ENCODE measurements at regions not wholly inside any gene's neighbourhood (a gene's known extent, or its start where the extent isn't known, plus 50 kb on each side); places are given as distances from the start of the nearest gene placed in this dataset.

- H3K4me3 ChIP-seq (replicated peaks in 1 of 3; ENCODE audit: low read depth in 2 of 3, low read length in 3 of 3), result no peak overlapping the region
- no peak overlapping the region for H3K4me2 ChIP-seq (replicated peaks; ENCODE audit: extremely low read depth, low read length, poor library complexity, severe bottlenecking)
- no peaks in the 10 kb centered on the region for H3K27me3 ChIP-seq (ENCODE audit: control insufficient read depth in 2 of 2, insufficient read depth in 2 of 2, low read length in 2 of 2)
- H3K4me1 ChIP-seq (ENCODE audit: control insufficient read depth in 1 of 2, insufficient read depth in 2 of 2, low read length in 2 of 2), result no peaks in the 10 kb centered on the region
- WGBS (ENCODE audit: insufficient coverage), result 3% methylated on average over 5 of the region's 7 CpGs
- H3K36me3 Mint-ChIP-seq, result no peaks in the 10 kb centered on the region
- H2AFZ ChIP-seq (ENCODE audit: insufficient read depth, low read depth, low read length, poor library complexity, severe bottlenecking), result no peak overlapping the region
- no peak for TF ChIP-seq CTCF (IDR thresholded peaks at IDR 0.05)
- H3K9me3 Mint-ChIP-seq, result peaks cover 0 to 3% (median 0%) of the 10 kb centered on the region in 7 donors
- peaks cover 0 to 4% (median 0%) of the 10 kb centered on the region in 3 donors for H3K27me3 Mint-ChIP-seq (ENCODE audit: low read depth in 3 of 3)
- H3K4me3 Mint-ChIP-seq, result no peak overlapping the region
- no peaks in the 10 kb centered on the region for H4K20me1 ChIP-seq (ENCODE audit: insufficient read depth, low read length)
- no peak overlapping the region for H3K9ac ChIP-seq (ENCODE audit: insufficient read depth, low read length, poor library complexity, severe bottlenecking)
- H3K4me1 Mint-ChIP-seq, result no peaks in the 10 kb centered on the region
- no peaks in the 10 kb centered on the region for H3K79me2 ChIP-seq (ENCODE audit: insufficient read depth, low read length)
- DNase-seq, result no peak
- H3K9me3 ChIP-seq (replicated peaks in 1 of 2; ENCODE audit: control insufficient read depth in 1 of 2, insufficient read depth in 1 of 2, low read length in 2 of 2), result no peaks in the 10 kb centered on the region
- intact Hi-C loops (cut with micrococcal nuclease), result no loop called here
- no peak overlapping the region for H3K27ac ChIP-seq (ENCODE audit: low read depth in 1 of 2, low read length in 2 of 2)
- H3K27ac Mint-ChIP-seq, result no peak overlapping the region
- no peaks in the 10 kb centered on the region for H3K36me3 ChIP-seq (replicated peaks in 1 of 2; ENCODE audit: control insufficient read depth in 1 of 2, insufficient read depth in 2 of 2, low read length in 2 of 2)
Observed at GRCh38 chr10:84933402-84933801, 605.0 kb downstream of the CCSER2 start.

DNA sequence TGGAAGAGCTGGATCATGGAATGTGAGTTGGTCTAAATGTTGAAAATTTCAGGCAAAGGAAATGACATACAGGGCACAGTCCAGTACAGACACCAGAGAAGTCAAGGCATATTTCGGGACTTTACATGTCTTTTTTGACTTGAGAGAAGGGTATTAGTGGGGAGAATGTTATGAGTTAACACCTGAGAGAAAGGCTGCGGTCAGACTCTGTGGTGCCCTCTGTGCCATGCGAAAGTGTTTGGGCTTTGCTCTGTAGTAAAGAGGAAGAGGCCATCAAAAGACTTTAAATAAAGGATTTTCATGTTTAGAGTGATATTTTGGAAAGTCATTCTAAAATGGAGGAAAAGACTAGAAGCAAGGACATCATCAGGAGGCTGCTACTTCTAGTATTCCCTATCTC, 607.4 kb downstream of the CCSER2 start:
- 94% methylated on average over 2 of the region's 3 CpGs for WGBS (ENCODE audit: insufficient coverage)
- Histone ChIP-seq H3K36me3 (replicated peaks in 1 of 2; ENCODE audit: control insufficient read depth in 1 of 2, insufficient read depth in 2 of 2, low read length in 2 of 2) (no peaks in the 10 kb centered on the region), H3K9me3 (replicated peaks in 1 of 2; ENCODE audit: control insufficient read depth in 1 of 2, insufficient read depth in 1 of 2, low read length in 2 of 2) (no peaks in the 10 kb centered on the region), H3K9ac (ENCODE audit: insufficient read depth, low read length, poor library complexity, severe bottlenecking) (no peak overlapping the region), H3K79me2 (ENCODE audit: insufficient read depth, low read length) (no peaks in the 10 kb centered on the region), H3K4me1 (ENCODE audit: control insufficient read depth in 1 of 2, insufficient read depth in 2 of 2, low read length in 2 of 2) (no peaks in the 10 kb centered on the region), H3K4me3 (replicated peaks in 1 of 3; ENCODE audit: low read depth in 2 of 3, low read length in 3 of 3) (no peak overlapping the region), H3K27ac (ENCODE audit: low read depth in 1 of 2, low read length in 2 of 2) (no peak overlapping the region), H3K27me3 (ENCODE audit: control insufficient read depth in 2 of 2, insufficient read depth in 2 of 2, low read length in 2 of 2) (no peaks in the 10 kb centered on the region), H2AFZ (ENCODE audit: insufficient read depth, low read depth, low read length, poor library complexity, severe bottlenecking) (no peak overlapping the region), H4K20me1 (ENCODE audit: insufficient read depth, low read length) (no peaks in the 10 kb centered on the region), H3K4me2 (replicated peaks; ENCODE audit: extremely low read depth, low read length, poor library complexity, severe bottlenecking) (no peak overlapping the region)
- intact Hi-C loops (cut with micrococcal nuclease), result no loop called here
- H3K9me3 Mint-ChIP-seq, result peaks cover 0 to 6% (median 0%) of the 10 kb centered on the region in 7 donors
- H3K4me3 Mint-ChIP-seq, result no peak overlapping the region
- DNase-seq, result no peak
- no peak for TF ChIP-seq CTCF (IDR thresholded peaks at IDR 0.05)
- no peaks in the 10 kb centered on the region for H3K36me3 Mint-ChIP-seq
- peaks cover 0 to 3% (median 2%) of the 10 kb centered on the region in 3 donors for H3K27me3 Mint-ChIP-seq (ENCODE audit: low read depth in 3 of 3)
- no peaks in the 10 kb centered on the region for H3K4me1 Mint-ChIP-seq
- no peak overlapping the region for H3K27ac Mint-ChIP-seq
